CD14-positive monocyte (primary cell): ENCODE measurements at regions not wholly inside any gene's neighbourhood (a gene's known extent, or its start where the extent isn't known, plus 50 kb on each side); places are given as distances from the start of the nearest gene placed in this dataset.

ENCODE experiments used
- DNase-seq, 3 donors: peaks; one replicate each; pipeline ENCODE4 v3.0.0-alpha.2; 2011 to 2022
- H2AFZ ChIP-seq: 2 replicates; pipeline ENCODE4 v1.6.0; 2012; ENCODE audit warnings: mild to moderate bottlenecking, low read depth, low read length, inconsistent platforms; ENCODE audit not compliant: insufficient read depth, poor library complexity, severe bottlenecking
- H3K27ac ChIP-seq, 2 donors: 1 replicate in 1 of 2; 2 replicates in 1 of 2; pipeline ENCODE4 v1.5.1; 2012 to 2013; ENCODE audit warnings: low read length in 2 of 2, control low read depth in 1 of 2, inconsistent platforms in 1 of 2, low read depth in 1 of 2, mild to moderate bottlenecking in 1 of 2
- H3K27me3 ChIP-seq, 2 donors: one replicate each; pipeline versions ENCODE4 v1.6.0 to v1.6.1; 2011 to 2013; ENCODE audit warnings: low read length in 2 of 2; ENCODE audit not compliant: control insufficient read depth in 2 of 2, insufficient read depth in 2 of 2
- H3K36me3 ChIP-seq, 2 donors: replicated peaks in 1 of 2; 1 replicate in 1 of 2; 2 replicates in 1 of 2; pipeline versions ENCODE4 v1.5.1 to v1.6.1; 2012 to 2013; ENCODE audit warnings: low read length in 2 of 2, control low read depth in 1 of 2, inconsistent platforms in 1 of 2, mild to moderate bottlenecking in 1 of 2; ENCODE audit not compliant: insufficient read depth in 2 of 2, control insufficient read depth in 1 of 2
- H3K4me1 ChIP-seq, 2 donors: 1 replicate in 1 of 2; 2 replicates in 1 of 2; pipeline versions ENCODE4 v1.5.1 to v1.6.1; 2012 to 2013; ENCODE audit warnings: low read length in 2 of 2, control low read depth in 1 of 2, inconsistent platforms in 1 of 2, mild to moderate bottlenecking in 1 of 2, moderate library complexity in 1 of 2; ENCODE audit not compliant: insufficient read depth in 2 of 2, control insufficient read depth in 1 of 2
- H3K4me2 ChIP-seq: replicated peaks from 2 replicates; pipeline ENCODE3; 2012; ENCODE audit warnings: low read length, moderate library complexity, mild to moderate bottlenecking; ENCODE audit not compliant: poor library complexity, severe bottlenecking; ENCODE audit errors: extremely low read depth
- H3K4me3 ChIP-seq, 3 experiments: fragments of 200-600 bp in 1 of 3; sonication (generic) in 1 of 3; replicated peaks in 1 of 3; 1 replicate in 2 of 3; 2 replicates in 1 of 3; pipeline ENCODE4 v1.5.1; 2011 to 2013; ENCODE audit warnings: low read length in 3 of 3, mild to moderate bottlenecking in 3 of 3, control low read depth in 2 of 3, low read depth in 2 of 3, inconsistent platforms in 1 of 3, moderate library complexity in 1 of 3
- H3K79me2 ChIP-seq: 2 replicates; pipeline ENCODE4 v1.6.0; 2012; ENCODE audit warnings: mild to moderate bottlenecking, control low read depth, inconsistent platforms, low read length, moderate library complexity; ENCODE audit not compliant: insufficient read depth
- H3K9ac ChIP-seq: 2 replicates; pipeline ENCODE4 v1.6.0; 2017; ENCODE audit warnings: low read length, mild to moderate bottlenecking; ENCODE audit not compliant: insufficient read depth, poor library complexity, severe bottlenecking
- H3K9me3 ChIP-seq, 2 donors: replicated peaks in 1 of 2; 1 replicate in 1 of 2; 2 replicates in 1 of 2; pipeline versions ENCODE4 v1.5.1 to v1.6.1; 2012 to 2013; ENCODE audit warnings: low read length in 2 of 2, control low read depth in 1 of 2; ENCODE audit not compliant: control insufficient read depth in 1 of 2, insufficient read depth in 1 of 2
- H4K20me1 ChIP-seq: 2 replicates; pipeline ENCODE4 v1.6.0; 2012; ENCODE audit warnings: mild to moderate bottlenecking, low read length, control low read depth, moderate library complexity; ENCODE audit not compliant: insufficient read depth
- H3K27ac Mint-ChIP-seq, 7 donors: one replicate each; pipeline ENCODE4 v1.8.0; 2020; ENCODE audit warnings: mild to moderate bottlenecking in 7 of 7, mixed read lengths in 7 of 7, moderate library complexity in 6 of 7, inconsistent platforms in 2 of 7
- H3K27me3 Mint-ChIP-seq, 3 donors: one replicate each; pipeline ENCODE4 v1.8.0; 2021 to 2022; ENCODE audit warnings: low read depth in 3 of 3, mild to moderate bottlenecking in 3 of 3, mixed read lengths in 3 of 3, moderate library complexity in 3 of 3, inconsistent platforms in 1 of 3
- H3K36me3 Mint-ChIP-seq, 2 donors: one replicate each; pipeline ENCODE4 v1.8.0; 2020; ENCODE audit warnings: mixed read lengths in 2 of 2, inconsistent platforms in 1 of 2, mild to moderate bottlenecking in 1 of 2
- H3K4me1 Mint-ChIP-seq: one replicate; pipeline ENCODE4 v1.8.0; 2020; ENCODE audit warnings: mild to moderate bottlenecking, mixed read lengths
- H3K4me3 Mint-ChIP-seq, 2 donors: one replicate each; pipeline ENCODE4 v1.8.0; 2020; ENCODE audit warnings: mild to moderate bottlenecking in 2 of 2, mixed read lengths in 2 of 2, moderate library complexity in 1 of 2
- H3K9me3 Mint-ChIP-seq, 7 donors: one replicate each; pipeline ENCODE4 v1.8.0; 2020 to 2022; ENCODE audit warnings: mixed read lengths in 7 of 7, mild to moderate bottlenecking in 6 of 7, moderate library complexity in 6 of 7, inconsistent platforms in 2 of 7
- CTCF ChIP-seq: fragments of 200-600 bp; IDR thresholded peaks from one replicate; pipeline ENCODE4 v1.8.0; 2022; ENCODE audit warnings: antibody characterized with exemption, mild to moderate bottlenecking
- WGBS: methylation state at CpG from one replicate; pipeline ENCODE4 v1.1.5; 2013; ENCODE audit warnings: missing lambda C conversion rate; ENCODE audit not compliant: insufficient coverage; 5-methylcytosine and 5-hydroxymethylcytosine counted together
- intact Hi-C, 2 donors: fragments of 100-400 bp; cut with micrococcal nuclease; formaldehyde crosslinking; loops; one replicate each; pipeline versions ENCODE4 v1.15.0 to v1.15.1; 2023

- Histone ChIP-seq H3K9ac (no peak overlapping the region), H3K79me2 (no peaks in the 10 kb centered on the region), H3K4me3 (no peak overlapping the region), H3K4me2 (no peak overlapping the region), H3K4me1 (no peaks in the 10 kb centered on the region), H3K27ac (no peak overlapping the region), H4K20me1 (no peaks in the 10 kb centered on the region), H3K36me3 (no peaks in the 10 kb centered on the region), H2AFZ (no peak overlapping the region), H3K27me3 (no peaks in the 10 kb centered on the region), H3K9me3 (no peaks in the 10 kb centered on the region)
- TF ChIP-seq CTCF, result no peak
- Mint-ChIP-seq H3K9me3 (peaks cover 0 to 7% (median 3%) of the 10 kb centered on the region in 7 donors), H3K4me1 (no peaks in the 10 kb centered on the region), H3K4me3 (no peak overlapping the region), H3K36me3 (no peaks in the 10 kb centered on the region), H3K27ac (no peak overlapping the region), H3K27me3 (peaks cover 1 to 3% (median 2%) of the 10 kb centered on the region in 3 donors)
- intact Hi-C loops, result no loop called here
- no peak for DNase-seq
Observed at GRCh38 chr4:11182031-11182430, 246.7 kb downstream of the HS3ST1 start.

GRCh38 chr4:11179796-11180195, 248.9 kb downstream of the HS3ST1 start:
- DNase-seq, result no peak
- no peak overlapping the region for H3K9ac ChIP-seq
- Mint-ChIP-seq H3K27ac (no peak overlapping the region), H3K36me3 (no peaks in the 10 kb centered on the region), H3K9me3 (peaks cover 0 to 7% (median 2%) of the 10 kb centered on the region in 7 donors), H3K4me3 (no peak overlapping the region), H3K4me1 (no peaks in the 10 kb centered on the region), H3K27me3 (peaks cover 0 to 3% (median 2%) of the 10 kb centered on the region in 3 donors)
- H3K79me2 ChIP-seq, result no peaks in the 10 kb centered on the region
- WGBS, result 100% methylated on average over 2 of the region's 2 CpGs
- no peaks in the 10 kb centered on the region for H3K9me3 ChIP-seq
- no peak overlapping the region for H3K27ac ChIP-seq
- no peaks in the 10 kb centered on the region for H4K20me1 ChIP-seq
- intact Hi-C loops, result no loop called here
- no peak overlapping the region for H2AFZ ChIP-seq
- no peaks in the 10 kb centered on the region for H3K27me3 ChIP-seq
- H3K36me3 ChIP-seq, result no peaks in the 10 kb centered on the region
- no peak overlapping the region for H3K4me2 ChIP-seq
- no peaks in the 10 kb centered on the region for H3K4me1 ChIP-seq
- no peak for TF ChIP-seq CTCF
- no peak overlapping the region for H3K4me3 ChIP-seq
